GM13977 (cell line): ENCODE measurements at regions not wholly inside any gene's neighbourhood (a gene's known extent, or its start where the extent isn't known, plus 50 kb on each side); places are given as distances from the start of the nearest gene placed in this dataset.
"Not testable (repeated sequence)": the region's sequence is repeated elsewhere in the genome, so short reads cannot be mapped to it uniquely, and the experiment has no call there.

Experiments used
- DNase-seq: peaks from one replicate; pipeline ENCODE4 v3.0.0; 2012; ENCODE audit warnings: low spot score
- in situ Hi-C: fragments of 300-500 bp; cut with MboI; formaldehyde crosslinking; loops from one replicate; pipeline ENCODE4 v1.12.0; 2022; ENCODE audit warnings: low sequenced_read_pairs, low pct_unique_long_range_greater_than_20kb, mixed read lengths, inconsistent platforms; ENCODE audit not compliant: unreplicated experiment
- TF ChIP-seq, protein P1 (sequence below): IDR thresholded peaks from 2 replicates; pipeline ENCODE4 v1.5.1; 2012; ENCODE audit warnings: mild to moderate bottlenecking, control low read depth; ENCODE audit not compliant: insufficient read depth; ENCODE audit errors: extremely low read depth, missing control alignments

DNA sequence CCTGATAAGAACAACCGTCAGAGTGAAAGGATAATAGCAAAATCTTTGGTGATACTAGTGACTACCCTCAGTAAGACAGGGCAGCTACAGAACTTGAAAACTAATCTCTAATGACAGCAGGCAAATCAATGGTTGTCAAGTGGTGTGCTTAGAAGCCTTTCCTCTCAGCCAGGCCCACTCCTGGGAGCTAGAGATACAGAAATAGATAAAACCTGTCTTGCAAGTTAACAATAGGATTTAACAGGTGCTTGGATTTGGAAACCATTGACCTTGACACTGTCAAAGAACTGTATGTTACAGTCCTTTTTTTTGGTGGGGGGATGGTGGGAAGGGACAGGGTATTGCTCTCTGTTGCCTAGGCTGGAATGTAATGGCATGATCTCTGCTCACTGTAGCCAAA is 118.6 kb downstream of the BASP1 start:
- DNase-seq: no peak
- TF ChIP-seq, protein P1, sequence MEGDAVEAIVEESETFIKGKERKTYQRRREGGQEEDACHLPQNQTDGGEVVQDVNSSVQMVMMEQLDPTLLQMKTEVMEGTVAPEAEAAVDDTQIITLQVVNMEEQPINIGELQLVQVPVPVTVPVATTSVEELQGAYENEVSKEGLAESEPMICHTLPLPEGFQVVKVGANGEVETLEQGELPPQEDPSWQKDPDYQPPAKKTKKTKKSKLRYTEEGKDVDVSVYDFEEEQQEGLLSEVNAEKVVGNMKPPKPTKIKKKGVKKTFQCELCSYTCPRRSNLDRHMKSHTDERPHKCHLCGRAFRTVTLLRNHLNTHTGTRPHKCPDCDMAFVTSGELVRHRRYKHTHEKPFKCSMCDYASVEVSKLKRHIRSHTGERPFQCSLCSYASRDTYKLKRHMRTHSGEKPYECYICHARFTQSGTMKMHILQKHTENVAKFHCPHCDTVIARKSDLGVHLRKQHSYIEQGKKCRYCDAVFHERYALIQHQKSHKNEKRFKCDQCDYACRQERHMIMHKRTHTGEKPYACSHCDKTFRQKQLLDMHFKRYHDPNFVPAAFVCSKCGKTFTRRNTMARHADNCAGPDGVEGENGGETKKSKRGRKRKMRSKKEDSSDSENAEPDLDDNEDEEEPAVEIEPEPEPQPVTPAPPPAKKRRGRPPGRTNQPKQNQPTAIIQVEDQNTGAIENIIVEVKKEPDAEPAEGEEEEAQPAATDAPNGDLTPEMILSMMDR: no peak
- in situ Hi-C loops: no loop called here

- DNase-seq, in situ Hi-C loops: not testable (repeated sequence)
Measured at GRCh38 chr5:17336723-17337122, 119.3 kb downstream of the BASP1 start.

DNA sequence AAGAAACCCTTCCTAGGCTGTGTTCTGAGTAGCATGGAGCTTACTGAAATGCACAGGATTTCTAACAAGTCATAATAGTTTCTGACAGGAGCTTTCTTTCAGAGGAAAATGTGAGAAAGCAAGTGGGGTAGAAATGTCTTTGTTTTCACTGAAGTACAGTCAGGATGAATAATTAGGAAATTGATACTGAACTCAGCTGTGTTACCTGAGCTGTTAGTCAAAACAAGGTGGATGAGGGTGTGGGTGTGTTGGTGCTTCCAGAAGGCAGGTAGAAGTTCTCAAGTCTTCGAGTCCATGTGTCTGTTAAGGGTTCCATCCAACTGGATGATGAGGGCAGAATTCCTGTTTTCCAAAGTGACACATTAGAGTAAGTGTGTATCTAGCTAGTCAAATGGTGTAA is 122.4 kb downstream of the BASP1 start:
- DNase-seq: no peak
- in situ Hi-C loops: no loop called here
- TF ChIP-seq, protein P1: no peak

- TF ChIP-seq, protein P1: no peak
- DNase-seq: no peak
- in situ Hi-C loops: no loop called here
Measured at GRCh38 chr5:17340379-17340778, 122.9 kb downstream of the BASP1 start.

GRCh38 chr5:17340819-17341218 is 123.4 kb downstream of the BASP1 start:
- TF ChIP-seq, protein P1: no peak
- no peak for DNase-seq
- in situ Hi-C loops: no loop called here

DNA sequence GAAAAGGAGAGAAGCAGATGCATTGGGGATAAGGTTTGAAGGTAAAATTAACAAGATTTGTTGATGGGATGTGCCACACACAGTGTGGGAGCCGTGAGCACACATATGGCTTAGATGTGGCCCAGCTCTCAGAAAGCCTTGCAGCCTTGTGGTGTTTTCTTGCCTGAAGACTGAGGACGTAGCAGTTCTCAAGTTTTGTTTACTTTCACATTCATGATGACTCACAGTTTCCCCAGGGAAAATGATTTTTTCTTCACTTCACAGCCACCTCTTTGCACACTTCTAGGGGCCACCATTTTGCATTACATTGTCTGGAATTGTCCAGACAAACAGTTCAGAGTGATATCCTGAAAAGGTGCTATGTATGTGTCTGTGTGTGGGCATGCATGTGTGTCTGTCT is 126.2 kb downstream of the BASP1 start:
- DNase-seq: peak; percentile 36
- TF ChIP-seq, protein P1: no peak
- in situ Hi-C loops: no loop called here

- no peak for DNase-seq
- in situ Hi-C loops: no loop called here
- TF ChIP-seq, protein P1: no peak
Measured at GRCh38 chr5:17346811-17347210, 129.4 kb downstream of the BASP1 start.
